Liver (tissue), 8 donors: ENCODE measurements at regions not wholly inside any gene's neighbourhood (a gene's known extent, or its start where the extent isn't known, plus 50 kb on each side); places are given as distances from the start of the nearest gene placed in this dataset.

Source experiments
- DNase-seq: peaks from one replicate; pipeline ENCODE4 v3.0.0-alpha.2; 2017; ENCODE audit warnings: low spot score
- H3K27ac ChIP-seq, 2 donors: one replicate each; pipeline ENCODE4 v1.7.0; 2013; ENCODE audit warnings: inconsistent platforms in 2 of 2, low read length in 2 of 2, control low read depth in 1 of 2, low read depth in 1 of 2, mild to moderate bottlenecking in 1 of 2
- H3K27me3 ChIP-seq, 4 donors: one replicate each; pipeline versions ENCODE4 v1.6.1 to v1.7.0; 2013; ENCODE audit warnings: low read length in 3 of 4, inconsistent platforms in 1 of 4, mild to moderate bottlenecking in 1 of 4, moderate library complexity in 1 of 4; ENCODE audit not compliant: control insufficient read depth in 4 of 4, insufficient read depth in 4 of 4
- H3K36me3 ChIP-seq, 4 donors: one replicate each; pipeline versions ENCODE4 v1.6.1 to v1.7.0; 2013; ENCODE audit warnings: low read length in 3 of 4, mild to moderate bottlenecking in 3 of 4, low read depth in 1 of 4, moderate library complexity in 1 of 4; ENCODE audit not compliant: control insufficient read depth in 4 of 4, insufficient read depth in 3 of 4
- H3K4me1 ChIP-seq, 4 donors: one replicate each; pipeline versions ENCODE4 v1.6.1 to v1.7.0; 2013; ENCODE audit warnings: low read length in 3 of 4, mild to moderate bottlenecking in 3 of 4, moderate library complexity in 1 of 4; ENCODE audit not compliant: control insufficient read depth in 4 of 4, insufficient read depth in 4 of 4
- H3K4me3 ChIP-seq, 3 donors: one replicate each; pipeline versions ENCODE4 v1.6.1 to v1.7.0; 2013; ENCODE audit warnings: low read length in 3 of 3, control low read depth in 1 of 3, low read depth in 1 of 3, mild to moderate bottlenecking in 1 of 3
- H3K9ac ChIP-seq, 2 donors: one replicate each; pipeline ENCODE4 v1.7.0; 2013; ENCODE audit warnings: low read length in 2 of 2, mild to moderate bottlenecking in 2 of 2, moderate library complexity in 2 of 2, control low read depth in 1 of 2, low read depth in 1 of 2
- H3K9me3 ChIP-seq, 4 donors: one replicate each; pipeline versions ENCODE4 v1.6.1 to v1.7.0; 2013; ENCODE audit warnings: low read length in 3 of 4; ENCODE audit not compliant: control insufficient read depth in 4 of 4
- ATF3 ChIP-seq: IDR thresholded peaks from 2 replicates; pipeline ENCODE4 v1.6.1; 2016; ENCODE audit warnings: antibody characterized with exemption
- CTCF ChIP-seq: fragments of 150-350 bp; IDR thresholded peaks from 2 replicates; pipeline ENCODE4 v1.5.1; 2017; ENCODE audit warnings: improper control_type of control experiment, low read depth, low read length; ENCODE audit not compliant: missing input control
- EGR1 ChIP-seq, 2 donors: IDR thresholded peaks; 2 replicates each; pipeline ENCODE4 v1.6.1; 2016 to 2018; ENCODE audit warnings: antibody characterized with exemption in 2 of 2, low read depth in 2 of 2
- FOXA1 ChIP-seq: IDR thresholded peaks from 2 replicates; pipeline ENCODE4 v1.6.1; 2016; ENCODE audit warnings: antibody characterized with exemption
- FOXA2 ChIP-seq: IDR thresholded peaks from 2 replicates; pipeline ENCODE4 v1.6.1; 2016; ENCODE audit warnings: antibody characterized with exemption
- GABPA ChIP-seq, 2 donors: IDR thresholded peaks in 1 of 2; conservative IDR thresholded peaks in 1 of 2; 2 replicates each; pipeline ENCODE4 v1.6.1; 2016; ENCODE audit warnings: antibody characterized with exemption in 2 of 2, mild to moderate bottlenecking in 1 of 2, moderate library complexity in 1 of 2
- HNF4A ChIP-seq, 2 donors: conservative IDR thresholded peaks; 2 replicates each; pipeline ENCODE4 v1.6.1; 2016; ENCODE audit warnings: antibody characterized with exemption in 2 of 2, mild to moderate bottlenecking in 2 of 2
- HNF4G ChIP-seq: IDR thresholded peaks from 2 replicates; pipeline ENCODE4 v1.6.1; 2016; ENCODE audit warnings: antibody characterized with exemption
- JUND ChIP-seq, 2 donors: IDR thresholded peaks; 2 replicates each; pipeline ENCODE4 v1.6.1; 2016; ENCODE audit warnings: antibody characterized with exemption in 2 of 2
- MAX ChIP-seq: IDR thresholded peaks from 2 replicates; pipeline ENCODE4 v1.6.1; 2016; ENCODE audit warnings: antibody characterized with exemption
- NR2F2 ChIP-seq: IDR thresholded peaks from 2 replicates; pipeline ENCODE4 v1.6.1; 2016; ENCODE audit warnings: antibody characterized with exemption
- RAD21 ChIP-seq, 2 donors: IDR thresholded peaks; 2 replicates each; pipeline ENCODE4 v1.6.1; 2016; ENCODE audit warnings: antibody characterized with exemption in 2 of 2, mild to moderate bottlenecking in 2 of 2
- REST ChIP-seq: IDR thresholded peaks from 2 replicates; pipeline ENCODE4 v1.6.1; 2016; ENCODE audit warnings: antibody characterized with exemption, mild to moderate bottlenecking
- RXRA ChIP-seq, 2 donors: IDR thresholded peaks; 2 replicates each; pipeline ENCODE4 v1.6.1; 2017 to 2018; ENCODE audit warnings: antibody characterized with exemption in 2 of 2, mild to moderate bottlenecking in 1 of 2
- SP1 ChIP-seq: IDR thresholded peaks from 2 replicates; pipeline ENCODE4 v1.6.1; 2018; ENCODE audit warnings: antibody characterized with exemption, mild to moderate bottlenecking
- TAF1 ChIP-seq: conservative IDR thresholded peaks from 2 replicates; pipeline ENCODE4 v1.6.1; 2016; ENCODE audit warnings: antibody characterized with exemption, mild to moderate bottlenecking
- YY1 ChIP-seq: IDR thresholded peaks from 2 replicates; pipeline ENCODE4 v1.6.1; 2016; ENCODE audit warnings: antibody characterized with exemption, mild to moderate bottlenecking
- ZBTB33 ChIP-seq: IDR thresholded peaks from 2 replicates; pipeline ENCODE4 v1.6.1; 2016; ENCODE audit warnings: antibody characterized with exemption
- WGBS: extraction: QIAGEN DNeasy Blood & Tissue Kit; methylation state at CpG from one replicate; pipeline ENCODE4 v1.1.7; 2013; 5-methylcytosine and 5-hydroxymethylcytosine counted together
- donor health status: healthy.
- donor health status: healthy.
- donor health status: healthy.
- donor health status: healthy.
- donor health status: healthy.

GRCh38 chr3:67808906-67809305 lies 154.5 kb upstream of the SUCLG2 start:
- Histone ChIP-seq H3K9me3 (no peaks in the 10 kb centered on the region), H3K27ac (no peak overlapping the region), H3K27me3 (no peaks in the 10 kb centered on the region), H3K4me3 (no peak overlapping the region), H3K36me3 (no peaks in the 10 kb centered on the region), H3K9ac (no peak overlapping the region), H3K4me1 (peaks cover 0 to 9% (median 6%) of the 10 kb centered on the region in 4 donors)
- TF ChIP-seq MAX (no peak), HNF4G (no peak), RXRA (IDR thresholded peaks at IDR 0.05) (no peak), REST (no peak), HNF4A (conservative IDR thresholded peaks at IDR 0.05) (no peak), JUND (IDR thresholded peaks at IDR 0.05) (no peak), TAF1 (no peak), FOXA1 (no peak), EGR1 (IDR thresholded peaks at IDR 0.05; ENCODE audit: low read depth in 2 of 2) (no peak), FOXA2 (no peak), ZBTB33 (no peak), CTCF (no peak), GABPA (IDR thresholded peaks at IDR 0.05 in 1 of 2, conservative IDR thresholded peaks at IDR 0.05 in 1 of 2) (no peak), SP1 (no peak), RAD21 (IDR thresholded peaks at IDR 0.05) (no peak), YY1 (no peak), ATF3 (no peak), NR2F2 (no peak)
- 63% methylated on average over 3 of the region's 3 CpGs for WGBS
- DNase-seq: no peak
